Choroid plexus epithelial cell (primary cell): ENCODE measurements at regions not wholly inside any gene's neighbourhood (a gene's known extent, or its start where the extent isn't known, plus 50 kb on each side); places are given as distances from the start of the nearest gene placed in this dataset.

Experiments
- DNase-seq: peaks from one replicate; pipeline ENCODE4 v3.0.0-alpha.2; 2010; ENCODE audit warnings: low read depth
- H3K4me3 ChIP-seq: 2 replicates; pipeline ENCODE4 v1.5.1; 2011; ENCODE audit warnings: low read depth, mild to moderate bottlenecking, control low read depth, low read length, moderate library complexity
- CTCF ChIP-seq: conservative IDR thresholded peaks from 2 replicates; pipeline ENCODE4 v1.5.1; 2011; ENCODE audit warnings: low read depth, mild to moderate bottlenecking, control low read depth, inconsistent platforms, low read length, moderate library complexity

- TF ChIP-seq CTCF: no peak
- peak overlapping the region; percentile 75 for H3K4me3 ChIP-seq
- peak; percentile 88 for DNase-seq
These were observed 59.1 kb downstream of the ZNF467 start for GRCh38 chr7:149714081-149714909.

- DNase-seq: no peak
- peak overlapping the region; percentile 75 for H3K4me3 ChIP-seq
- TF ChIP-seq CTCF: no peak
These were observed 59.7 kb downstream of the ZNF467 start for GRCh38 chr7:149713731-149714068.

DNA sequence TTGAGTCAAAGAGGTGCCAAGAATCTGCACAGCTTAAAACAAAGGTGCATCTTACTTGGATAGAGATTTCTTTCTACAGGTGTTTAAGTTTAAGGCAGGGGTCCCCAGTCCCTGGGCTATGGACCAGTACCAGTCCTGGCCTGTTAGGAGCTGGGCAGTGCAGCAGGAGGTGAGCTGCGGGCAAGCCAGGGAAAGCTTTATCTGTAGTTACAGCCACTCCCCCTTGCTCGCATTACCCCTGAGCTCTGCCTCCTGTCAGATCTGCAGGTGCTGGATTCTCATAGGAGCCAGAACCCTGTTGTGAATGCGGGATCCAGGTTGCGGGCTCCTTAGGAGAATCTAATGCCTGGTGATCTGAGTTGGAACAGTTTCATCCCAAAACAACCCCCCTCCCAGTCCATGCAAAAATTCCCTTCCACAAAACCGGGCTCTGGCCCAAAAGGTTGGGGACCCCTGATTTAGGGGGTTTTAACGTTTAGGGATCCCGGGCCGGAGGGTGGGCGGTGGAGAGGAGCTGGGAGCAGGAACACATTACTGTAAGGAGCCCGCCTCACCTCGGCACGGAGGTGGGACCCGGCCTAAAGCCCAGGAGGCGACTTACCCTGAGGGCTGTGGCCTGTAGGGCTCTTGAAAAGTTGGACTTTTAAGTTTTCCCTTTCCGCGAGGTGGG, 60.2 kb downstream of the ZNF467 start:
- DNase-seq: no peak
- no peak for TF ChIP-seq CTCF
- no peak overlapping the region for H3K4me3 ChIP-seq

DNA sequence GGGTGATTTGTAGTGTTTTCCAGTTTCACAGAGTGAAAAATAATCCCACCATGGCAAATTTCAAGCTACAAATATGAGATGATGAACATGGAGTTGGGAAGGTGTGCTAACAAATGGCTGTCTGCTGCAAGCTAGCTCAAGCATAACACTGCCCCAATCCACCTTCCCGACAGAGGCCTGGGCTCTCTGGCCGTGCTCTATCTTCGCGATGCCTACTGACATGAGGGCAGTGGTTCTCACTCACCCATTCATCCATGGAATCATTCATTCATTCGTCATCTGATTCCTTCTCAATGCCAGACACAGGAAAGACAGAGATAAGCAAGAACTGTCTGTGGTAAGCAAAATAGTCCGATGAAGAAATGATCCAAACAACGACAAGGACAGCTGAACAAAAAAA, 65.4 kb downstream of the ZNF467 start:
- TF ChIP-seq CTCF: no peak
- H3K4me3 ChIP-seq: no peak overlapping the region
- DNase-seq: no peak

GRCh38 chr7:149707448-149707886, 65.9 kb downstream of the ZNF467 start:
- no peak for TF ChIP-seq CTCF
- no peak overlapping the region for H3K4me3 ChIP-seq
- no peak for DNase-seq

- no peak overlapping the region for H3K4me3 ChIP-seq
- no peak for DNase-seq
- no peak for TF ChIP-seq CTCF
These were observed 67.0 kb downstream of the ZNF467 start for GRCh38 chr7:149706398-149706797.
